ENCODE measurements at regions not wholly inside any gene's neighbourhood (a gene's known extent, or its start where the extent isn't known, plus 50 kb on each side); places are given as distances from the start of the nearest gene placed in this dataset.

DNA sequence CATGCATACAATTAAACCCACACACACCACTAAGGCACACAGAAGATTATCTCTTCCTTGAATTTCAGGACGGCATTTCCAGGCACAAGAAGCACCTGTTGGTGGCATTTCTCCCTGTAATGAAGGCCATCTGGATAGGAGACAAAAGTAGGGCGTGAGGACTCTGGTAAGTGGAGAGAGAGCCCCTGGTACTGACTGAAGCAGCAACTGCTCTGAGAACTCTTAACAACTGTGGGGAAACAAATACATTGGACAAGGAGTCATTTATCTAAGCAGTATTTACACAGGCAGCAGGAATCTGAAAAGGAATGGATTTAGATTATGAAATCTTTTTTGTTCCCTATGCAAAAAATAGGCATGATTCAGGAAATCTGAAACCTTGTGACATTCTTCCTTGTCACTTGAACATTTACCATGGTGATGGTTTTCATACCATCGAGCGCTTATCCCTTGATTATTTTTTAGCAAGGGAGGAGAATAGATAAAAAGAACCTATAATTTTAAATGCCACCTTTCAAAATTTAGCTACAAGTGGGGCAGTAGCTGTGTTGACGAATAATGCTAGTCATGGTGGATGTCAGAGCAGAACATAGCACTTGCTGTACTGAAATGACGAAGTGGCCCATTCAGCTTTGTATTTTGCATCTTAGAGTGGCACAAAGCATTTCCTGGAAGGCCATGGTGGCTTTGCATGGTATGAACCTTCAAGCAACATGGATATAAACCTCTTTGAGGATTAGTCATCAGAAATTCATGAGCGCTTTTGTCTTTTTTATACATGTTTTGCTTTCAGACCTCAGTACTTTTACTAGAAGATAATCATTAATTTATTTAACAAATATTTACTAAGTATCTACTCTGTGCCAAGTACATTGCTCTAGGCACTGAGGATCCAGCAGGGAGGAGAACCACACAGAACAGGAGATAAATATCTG is 362.0 kb downstream of the ADGRL2 start:
- no peak overlapping the region for H2AFZ ChIP-seq (replicated peaks; ENCODE audit: low read length, poor library complexity)
- no peak overlapping the region for H3K23ac ChIP-seq (ENCODE audit: low read depth, low read length)
- no peaks in the 10 kb centered on the region for H4K20me1 ChIP-seq (ENCODE audit: insufficient read depth, low read length)
- H3K36me3 ChIP-seq (ENCODE audit: control insufficient read depth, insufficient read depth, low read length), result no peaks in the 10 kb centered on the region
- H2BK5ac ChIP-seq (ENCODE audit: low read depth, low read length, poor library complexity, severe bottlenecking), result no peak overlapping the region
- POLR2A ChIA-PET (ENCODE audit: unreplicated experiment), result no interaction called here
- H3K18ac ChIP-seq (ENCODE audit: low read depth, low read length), result no peak overlapping the region
- no peaks in the 10 kb centered on the region for H3K79me1 ChIP-seq (ENCODE audit: low read depth in 1 of 2, low read length in 2 of 2)
- no peak overlapping the region for H3K4me3 ChIP-seq (ENCODE audit: insufficient read depth, low read depth, low read length)
- no peaks in the 10 kb centered on the region; the same call in 1 of the 2 replicates for H3K9me3 ChIP-seq (ENCODE audit: control insufficient read depth, insufficient read depth, low read length)
- H2BK120ac ChIP-seq (ENCODE audit: low read depth, low read length), result no peak overlapping the region
- H3K56ac ChIP-seq (ENCODE audit: extremely low read depth, insufficient read depth, low read length), result no peak overlapping the region
- no peak overlapping the region for H3K4me2 ChIP-seq (ENCODE audit: low read depth, low read length)
- H3K27me3 ChIP-seq (ENCODE audit: control insufficient read depth, insufficient read depth, low read length), result no peaks in the 10 kb centered on the region
- in situ Hi-C loops (cut with MboI; ENCODE audit: low sequenced_read_pairs) (no loop called here), dilution Hi-C loops (cut with HindIII; ENCODE audit: low sequenced_read_pairs, unreplicated experiment) (no loop called here), intact Hi-C loops (cut with micrococcal nuclease) (no loop called here)
- TF ChIP-seq RAD21 (IDR thresholded peaks at IDR 0.05; ENCODE audit: low read length) (no peak), RCOR1 (IDR thresholded peaks at IDR 0.05; ENCODE audit: insufficient replicate concordance, low read length) (no peak), BHLHE40 (IDR thresholded peaks at IDR 0.05; ENCODE audit: low read depth, low read length) (no peak), CEBPB (IDR thresholded peaks at IDR 0.05; ENCODE audit: low read depth, low read length) (no peak), FOS (IDR thresholded peaks at IDR 0.05; ENCODE audit: low read depth, low read length) (no peak)
- TF ChIP-seq, protein P1, sequence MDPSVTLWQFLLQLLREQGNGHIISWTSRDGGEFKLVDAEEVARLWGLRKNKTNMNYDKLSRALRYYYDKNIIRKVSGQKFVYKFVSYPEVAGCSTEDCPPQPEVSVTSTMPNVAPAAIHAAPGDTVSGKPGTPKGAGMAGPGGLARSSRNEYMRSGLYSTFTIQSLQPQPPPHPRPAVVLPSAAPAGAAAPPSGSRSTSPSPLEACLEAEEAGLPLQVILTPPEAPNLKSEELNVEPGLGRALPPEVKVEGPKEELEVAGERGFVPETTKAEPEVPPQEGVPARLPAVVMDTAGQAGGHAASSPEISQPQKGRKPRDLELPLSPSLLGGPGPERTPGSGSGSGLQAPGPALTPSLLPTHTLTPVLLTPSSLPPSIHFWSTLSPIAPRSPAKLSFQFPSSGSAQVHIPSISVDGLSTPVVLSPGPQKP (IDR thresholded peaks at IDR 0.05; ENCODE audit: borderline replicate concordance, low read depth, low read length), result no peak
- TF ChIP-seq, protein P2, sequence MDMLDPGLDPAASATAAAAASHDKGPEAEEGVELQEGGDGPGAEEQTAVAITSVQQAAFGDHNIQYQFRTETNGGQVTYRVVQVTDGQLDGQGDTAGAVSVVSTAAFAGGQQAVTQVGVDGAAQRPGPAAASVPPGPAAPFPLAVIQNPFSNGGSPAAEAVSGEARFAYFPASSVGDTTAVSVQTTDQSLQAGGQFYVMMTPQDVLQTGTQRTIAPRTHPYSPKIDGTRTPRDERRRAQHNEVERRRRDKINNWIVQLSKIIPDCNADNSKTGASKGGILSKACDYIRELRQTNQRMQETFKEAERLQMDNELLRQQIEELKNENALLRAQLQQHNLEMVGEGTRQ (IDR thresholded peaks at IDR 0.05; ENCODE audit: low read depth, low read length), result no peak
- 89% methylated on average over 3 of the region's 7 CpGs; no CpG with 5 or more reads in 1 of the 2 experiments for WGBS, 2 experiments (ENCODE audit: extremely low coverage in 2 of 2, insufficient read length in 1 of 2)
- no peak overlapping the region for H4K8ac ChIP-seq (ENCODE audit: low read depth in 2 of 2, low read length in 2 of 2)
- H3K4ac ChIP-seq (ENCODE audit: low read depth, low read length), result no peak overlapping the region
- no peak for DNase-seq
- no peak overlapping the region for H2AK5ac ChIP-seq (ENCODE audit: low read depth, low read length)
- H2BK15ac ChIP-seq (ENCODE audit: low read depth, low read length), result no peak overlapping the region
- H3K4me1 ChIP-seq (ENCODE audit: control insufficient read depth, insufficient read depth, low read length), result no peaks in the 10 kb centered on the region
- ATAC-seq (ENCODE audit: low read depth), result no peak
- H3K14ac ChIP-seq (replicated peaks; ENCODE audit: low read depth, low read length), result no peak overlapping the region
- BruUV-seq (replicated peaks), result no TSS peak
- no peak overlapping the region for H4K5ac ChIP-seq (ENCODE audit: low read depth, low read length)
- CTCF ChIA-PET, result no interaction called here
- H4K91ac ChIP-seq (ENCODE audit: insufficient read depth, low read depth, low read length), result no peak overlapping the region
- H3K9ac ChIP-seq (ENCODE audit: low read depth, low read length), result no peak overlapping the region
- no peak overlapping the region for H3K27ac ChIP-seq (ENCODE audit: insufficient read depth, low read length)
- no peak overlapping the region for H2BK20ac ChIP-seq (ENCODE audit: low read depth, low read length)
- no peak overlapping the region for H2AK9ac ChIP-seq (replicated peaks; ENCODE audit: low read depth, low read length, poor library complexity)
- H3K9me1 ChIP-seq (ENCODE audit: insufficient read depth, low read length), result no peaks in the 10 kb centered on the region
